HG03469 (cell line): ENCODE measurements at regions not wholly inside any gene's neighbourhood (a gene's known extent, or its start where the extent isn't known, plus 50 kb on each side); places are given as distances from the start of the nearest gene placed in this dataset.
"Not testable (repeated sequence)": the region's sequence is repeated elsewhere in the genome, so short reads cannot be mapped to it uniquely, and the experiment has no call there.

Experiments
- ATAC-seq: cut with Tn5 transposase; IDR thresholded peaks from one replicate; pipeline ENCODE4 v1.9.1; 2021; ENCODE audit warnings: mild to moderate bottlenecking, moderate library complexity, moderate number of reproducible peaks; ENCODE audit not compliant: unreplicated experiment

GRCh38 chrX:120719622-120720021, 89.8 kb upstream of the C1GALT1C1 start:
- ATAC-seq: no peak

- no peak for ATAC-seq
Measured at GRCh38 chrX:120718969-120719368, 89.1 kb upstream of the C1GALT1C1 start.

- not testable (repeated sequence) for ATAC-seq
Measured at GRCh38 chrX:120702337-120702736, 72.5 kb upstream of the C1GALT1C1 start.

GRCh38 chrX:120697053-120697452, 67.2 kb upstream of the C1GALT1C1 start:
- no peak for ATAC-seq

GRCh38 chrX:120692319-120692718, 62.5 kb upstream of the C1GALT1C1 start:
- ATAC-seq: no peak

GRCh38 chrX:120690941-120691340, 61.1 kb upstream of the C1GALT1C1 start:
- no peak for ATAC-seq

- no peak for ATAC-seq
Measured at GRCh38 chrX:120690344-120690743, 60.5 kb upstream of the C1GALT1C1 start.

GRCh38 chrX:120680090-120680489, 50.2 kb upstream of the C1GALT1C1 start:
- ATAC-seq: no peak
